ENCODE measurements at regions not wholly inside any gene's neighbourhood (a gene's known extent, or its start where the extent isn't known, plus 50 kb on each side); places are given as distances from the start of the nearest gene placed in this dataset.

- no peak for TF ChIP-seq POLR2A (IDR thresholded peaks at IDR 0.05)
- TF ChIP-seq CTCF (IDR thresholded peaks at IDR 0.05), result no peak
- no peak for TF ChIP-seq POLR2AphosphoS5 (IDR thresholded peaks at IDR 0.05)
- TF ChIP-seq EP300 (IDR thresholded peaks at IDR 0.05), result no peak
Observed at GRCh38 chr5:90301248-90301647, 108.3 kb downstream of the CETN3 start.

Measured in stomach (tissue), 4 donors.